B cell (primary cell): ENCODE measurements at regions not wholly inside any gene's neighbourhood (a gene's known extent, or its start where the extent isn't known, plus 50 kb on each side); places are given as distances from the start of the nearest gene placed in this dataset.

Source experiments
- ATAC-seq: fragments of 200-7000 bp; cut with Tn5 transposase; one replicate; pipeline ENCODE4 v1.10.0; 2021; ENCODE audit warnings: low read depth, mild to moderate bottlenecking, moderate number of reproducible peaks, moderate library complexity
- CTCF ChIA-PET: fragments of 350-600 bp; sonication (Branson Sonifier 250); formaldehyde crosslinking; loops from one replicate; lab custom pipeline; 2021; ENCODE audit warnings: antibody characterized with exemption, inconsistent platforms; lab: Charles Lee
- POLR2A ChIA-PET: fragments of 350-600 bp; sonication (Branson Sonifier 250); formaldehyde crosslinking; loops from one replicate; lab custom pipeline; 2021; ENCODE audit warnings: antibody characterized with exemption; lab: Charles Lee
- DNase-seq: peaks from one replicate; pipeline ENCODE4 v3.0.0; 2013
- H2AFZ ChIP-seq: 2 replicates; pipeline ENCODE4 v1.6.1; 2012; ENCODE audit warnings: mild to moderate bottlenecking, low read depth, low read length; ENCODE audit not compliant: insufficient read depth, poor library complexity, severe bottlenecking
- H3K27ac ChIP-seq, 2 donors: 1 replicate in 1 of 2; 2 replicates in 1 of 2; pipeline ENCODE4 v1.5.1; 2012 to 2013; ENCODE audit warnings: low read length in 2 of 2, mild to moderate bottlenecking in 2 of 2, moderate library complexity in 1 of 2
- H3K27me3 ChIP-seq, 4 experiments: fragments of 200-600 bp in 1 of 4; sonication (generic) in 1 of 4; replicated peaks in 1 of 4; 1 replicate in 2 of 4; 2 replicates in 2 of 4; pipeline versions ENCODE4 v1.6.1 to v1.7.0; 2013 to 2016; ENCODE audit warnings: low read length in 3 of 4, mild to moderate bottlenecking in 2 of 4, mixed read lengths in 1 of 4, moderate library complexity in 1 of 4; ENCODE audit not compliant: insufficient read depth in 4 of 4, control insufficient read depth in 3 of 4; ENCODE audit errors: control extremely low read depth in 1 of 4
- H3K36me3 ChIP-seq, 2 experiments: replicated peaks in 1 of 2; 1 replicate in 1 of 2; 2 replicates in 1 of 2; pipeline versions ENCODE4 v1.6.1 to v1.7.1; 2013; ENCODE audit warnings: low read length in 1 of 2; ENCODE audit not compliant: insufficient read depth in 2 of 2, control insufficient read depth in 1 of 2; ENCODE audit errors: control extremely low read depth in 1 of 2, extremely low read depth in 1 of 2
- H3K4me1 ChIP-seq, 2 donors: fragments of 200-600 bp in 1 of 2; sonication (generic) in 1 of 2; 1 replicate in 1 of 2; 2 replicates in 1 of 2; pipeline versions ENCODE4 v1.5.1 to v1.6.1; 2013 to 2017; ENCODE audit warnings: low read length in 2 of 2; ENCODE audit not compliant: control insufficient read depth in 2 of 2, insufficient read depth in 2 of 2
- H3K4me2 ChIP-seq: replicated peaks from 2 replicates; pipeline ENCODE3; 2012; ENCODE audit warnings: mild to moderate bottlenecking, low read depth, low read length; ENCODE audit not compliant: poor library complexity, severe bottlenecking
- H3K4me3 ChIP-seq, 5 experiments: fragments of 200-600 bp in 1 of 5; sonication (generic) in 1 of 5; 1 replicate in 3 of 5; 2 replicates in 2 of 5; pipeline versions ENCODE4 v1.5.1 to v1.7.0; 2011 to 2016; ENCODE audit warnings: low read length in 4 of 5, mild to moderate bottlenecking in 4 of 5, low read depth in 2 of 5, control low read depth in 1 of 5, moderate library complexity in 1 of 5; ENCODE audit not compliant: insufficient read depth in 1 of 5; ENCODE audit errors: control extremely low read depth in 1 of 5, extremely low read depth in 1 of 5
- H3K79me2 ChIP-seq: fragments of 200-600 bp; sonication (generic); one replicate; pipeline ENCODE4 v1.6.0; 2016; ENCODE audit warnings: low read length; ENCODE audit not compliant: control insufficient read depth, insufficient read depth
- H3K9ac ChIP-seq: fragments of 200-600 bp; sonication (generic); 2 replicates; pipeline ENCODE4 v1.6.1; 2017; ENCODE audit warnings: mild to moderate bottlenecking, low read length, moderate library complexity
- H3K9me3 ChIP-seq, 3 donors: one replicate each; pipeline versions ENCODE4 v1.6.1 to v1.7.1; 2013; ENCODE audit warnings: low read length in 2 of 3; ENCODE audit not compliant: control insufficient read depth in 2 of 3, insufficient read depth in 1 of 3; ENCODE audit errors: control extremely low read depth in 1 of 3
- H4K20me1 ChIP-seq: 2 replicates; pipeline ENCODE4 v1.6.0; 2012; ENCODE audit warnings: mild to moderate bottlenecking, low read length; ENCODE audit not compliant: insufficient read depth, control insufficient read depth, poor library complexity, severe bottlenecking
- H3K27ac Mint-ChIP-seq: one replicate; pipeline ENCODE4 v1.8.0; 2021; ENCODE audit warnings: mixed read lengths
- H3K27me3 Mint-ChIP-seq: one replicate; pipeline ENCODE4 v1.8.0; 2021; ENCODE audit warnings: mixed read lengths
- H3K4me1 Mint-ChIP-seq: one replicate; pipeline ENCODE4 v1.8.0; 2021; ENCODE audit warnings: mixed read lengths
- H3K4me3 Mint-ChIP-seq: one replicate; pipeline ENCODE4 v1.8.0; 2021; ENCODE audit warnings: mixed read lengths
- H3K9me3 Mint-ChIP-seq: one replicate; pipeline ENCODE4 v1.8.0; 2022; ENCODE audit warnings: mixed read lengths; ENCODE audit not compliant: insufficient read depth
- CTCF ChIP-seq: fragments of 200-600 bp; IDR thresholded peaks from one replicate; pipeline ENCODE4 v1.8.0; 2022; ENCODE audit warnings: antibody characterized with exemption, mild to moderate bottlenecking
- EZH2 ChIP-seq: IDR thresholded peaks from 2 replicates; pipeline ENCODE4 v1.6.1; 2012; ENCODE audit warnings: borderline replicate concordance, low read depth, mild to moderate bottlenecking, moderate library complexity, low read length; ENCODE audit not compliant: insufficient read depth, poor library complexity, severe bottlenecking
- WGBS: methylation state at CpG from one replicate; pipeline ENCODE4 v1.1.5; 2013; ENCODE audit warnings: missing lambda C conversion rate; ENCODE audit not compliant: insufficient coverage; 5-methylcytosine and 5-hydroxymethylcytosine counted together
- intact Hi-C: fragments of 100-400 bp; cut with micrococcal nuclease; formaldehyde crosslinking; loops from one replicate; pipeline ENCODE4 v1.10.0; 2022

- H3K27ac Mint-ChIP-seq = no peak overlapping the region
- Histone ChIP-seq H3K27me3 (no peaks in the 10 kb centered on the region), H3K9me3 (no peaks in the 10 kb centered on the region), H3K4me3 (no peak overlapping the region), H3K79me2 (no peaks in the 10 kb centered on the region), H3K9ac (no peak overlapping the region), H4K20me1 (no peaks in the 10 kb centered on the region), H2AFZ (no peak overlapping the region), H3K4me2 (no peak overlapping the region), H3K4me1 (no peaks in the 10 kb centered on the region), H3K36me3 (no peaks in the 10 kb centered on the region), H3K27ac (no peak overlapping the region)
- peaks cover 7% of the 10 kb centered on the region for H3K27me3 Mint-ChIP-seq
- no CpG with 5 or more reads among the region's 1 CpG for WGBS
- intact Hi-C loops = no loop called here
- TF ChIP-seq EZH2 (no peak), CTCF (no peak)
- no peaks in the 10 kb centered on the region for H3K9me3 Mint-ChIP-seq
- POLR2A ChIA-PET = no interaction called here
- CTCF ChIA-PET = no interaction called here
- H3K4me3 Mint-ChIP-seq = no peak overlapping the region
- DNase-seq (no peak), ATAC-seq (no peak)
- no peaks in the 10 kb centered on the region for H3K4me1 Mint-ChIP-seq
These were observed 135.4 kb upstream of the PHF14 start for GRCh38 chr7:10838228-10838627.

- no peaks in the 10 kb centered on the region for H3K27me3 ChIP-seq
- H3K36me3 ChIP-seq = no peaks in the 10 kb centered on the region
- ChIA-PET CTCF (no interaction called here), POLR2A (no interaction called here)
- H3K27ac ChIP-seq = no peak overlapping the region
- no peak overlapping the region for H3K27ac Mint-ChIP-seq
- no peaks in the 10 kb centered on the region for H3K4me1 ChIP-seq
- H3K4me2 ChIP-seq = no peak overlapping the region
- no peak overlapping the region for H3K4me3 ChIP-seq
- WGBS = no CpG with 5 or more reads among the region's 2 CpGs
- no peaks in the 10 kb centered on the region for H3K27me3 Mint-ChIP-seq
- no peak overlapping the region for H3K9ac ChIP-seq
- TF ChIP-seq CTCF (no peak), EZH2 (no peak)
- no peaks in the 10 kb centered on the region for H3K4me1 Mint-ChIP-seq
- H3K79me2 ChIP-seq = no peaks in the 10 kb centered on the region
- H3K9me3 Mint-ChIP-seq = no peaks in the 10 kb centered on the region
- intact Hi-C loops = no loop called here
- DNase-seq = no peak
- H2AFZ ChIP-seq = no peak overlapping the region
- no peaks in the 10 kb centered on the region for H4K20me1 ChIP-seq
- no peak overlapping the region for H3K4me3 Mint-ChIP-seq
- no peaks in the 10 kb centered on the region for H3K9me3 ChIP-seq
- no peak for ATAC-seq
These were observed 128.4 kb upstream of the PHF14 start for GRCh38 chr7:10845225-10845624.
